Stromal cell of bone marrow (primary cell): ENCODE measurements at regions not wholly inside any gene's neighbourhood (a gene's known extent, or its start where the extent isn't known, plus 50 kb on each side); places are given as distances from the start of the nearest gene placed in this dataset.

Experiments used
- DNase-seq: peaks from one replicate; pipeline ENCODE4 v3.0.0-alpha.2; 2012; ENCODE audit warnings: low read depth

DNA sequence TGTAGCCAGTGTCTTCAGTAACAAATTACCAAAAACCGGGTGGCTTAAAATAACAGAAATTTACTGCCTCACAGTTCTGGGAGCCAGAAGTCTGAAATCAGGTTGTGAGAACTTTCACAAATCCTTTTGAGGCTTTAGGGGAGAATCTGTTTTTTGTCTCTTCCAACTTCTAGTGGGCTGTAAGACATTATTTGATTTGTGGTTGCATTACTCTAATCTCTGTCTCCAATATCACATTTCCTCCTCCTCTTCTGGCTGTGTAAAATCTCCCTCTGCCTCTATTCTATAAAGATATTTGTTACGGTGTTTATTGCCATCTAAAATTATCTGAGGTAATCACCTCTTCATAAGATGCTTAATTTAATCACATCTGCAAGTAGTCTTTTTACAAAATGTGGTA is 1039.6 kb upstream of the LRRN3 start:
- no peak for DNase-seq

DNA sequence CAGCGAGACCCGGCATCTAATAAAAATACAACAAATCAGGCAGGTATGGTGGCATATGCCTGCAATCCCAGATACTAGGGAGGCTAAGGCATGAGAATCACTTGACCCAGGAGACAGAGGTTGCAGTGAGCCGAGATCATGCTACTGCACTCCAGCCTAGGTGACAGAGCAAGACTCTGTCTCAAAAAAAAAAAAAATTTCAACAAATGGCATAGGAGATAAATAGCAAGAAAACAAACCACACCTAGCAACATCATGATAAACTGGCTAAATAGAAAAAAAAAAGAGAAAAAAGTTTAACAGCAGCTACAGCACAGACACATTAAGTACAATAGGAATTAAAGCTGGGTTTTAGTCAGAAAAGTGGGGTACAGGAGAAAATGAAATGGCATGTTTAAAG is 1034.6 kb upstream of the LRRN3 start:
- DNase-seq, result no peak

DNA sequence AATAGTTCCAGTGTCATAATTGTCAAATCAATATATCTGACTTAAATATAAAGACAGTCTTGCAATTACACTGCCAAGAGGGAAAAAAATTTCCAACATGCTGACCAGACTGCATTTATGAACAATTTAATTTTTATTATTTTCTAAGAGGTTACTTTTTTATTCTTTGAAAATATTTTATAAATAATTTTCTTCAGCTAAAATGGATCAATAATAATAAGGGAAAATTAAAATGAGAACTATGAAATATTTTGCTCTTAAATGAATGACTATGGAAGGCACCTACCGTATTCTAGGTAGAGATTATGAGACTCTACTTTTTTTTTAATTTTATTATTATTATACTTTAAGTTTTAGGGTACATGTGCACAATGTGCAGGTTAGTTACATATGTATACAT is 1032.5 kb upstream of the LRRN3 start:
- no peak for DNase-seq

- DNase-seq, result no peak
These were observed 1029.5 kb upstream of the LRRN3 start for GRCh38 chr7:110061387-110061786.

DNA sequence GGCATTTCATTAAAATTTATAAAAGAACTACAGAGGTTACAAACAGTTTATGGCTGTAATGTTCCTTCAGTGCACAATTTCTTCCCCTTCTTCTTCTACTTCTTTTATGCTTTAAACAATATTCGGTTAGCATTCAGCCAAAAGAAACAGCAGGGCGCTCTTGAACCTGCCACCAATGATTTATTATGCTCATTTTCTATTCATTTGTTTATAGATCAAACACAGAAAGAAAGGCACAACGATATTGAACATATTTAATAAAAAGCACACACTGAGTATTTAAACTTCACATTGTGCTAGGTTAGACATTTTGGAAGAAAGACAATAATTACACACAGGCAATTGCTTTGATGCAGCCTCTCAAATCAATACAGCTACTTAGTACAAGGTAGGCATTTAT is 1025.8 kb upstream of the LRRN3 start:
- no peak for DNase-seq

- no peak for DNase-seq
These were observed 1024.1 kb upstream of the LRRN3 start for GRCh38 chr7:110066843-110067242.

DNA sequence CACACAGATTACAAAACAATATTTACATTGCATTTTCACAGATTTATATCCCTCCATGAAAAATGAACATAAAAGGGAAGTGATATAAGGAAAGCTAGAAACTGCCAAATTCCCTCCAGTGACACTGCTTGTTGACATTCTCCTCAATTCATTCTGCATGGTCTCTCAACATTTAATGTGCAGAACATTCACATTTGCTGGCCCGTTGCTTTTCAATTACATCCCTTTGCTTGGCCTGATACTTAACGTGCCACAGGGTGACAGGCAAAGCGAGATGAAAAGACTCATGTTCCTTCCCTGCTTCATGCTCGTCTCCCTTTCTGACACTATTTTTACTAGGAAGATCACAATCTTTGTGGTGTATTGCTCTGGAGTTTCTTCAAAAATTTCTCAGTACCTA is 1019.7 kb upstream of the LRRN3 start:
- DNase-seq, result no peak

DNA sequence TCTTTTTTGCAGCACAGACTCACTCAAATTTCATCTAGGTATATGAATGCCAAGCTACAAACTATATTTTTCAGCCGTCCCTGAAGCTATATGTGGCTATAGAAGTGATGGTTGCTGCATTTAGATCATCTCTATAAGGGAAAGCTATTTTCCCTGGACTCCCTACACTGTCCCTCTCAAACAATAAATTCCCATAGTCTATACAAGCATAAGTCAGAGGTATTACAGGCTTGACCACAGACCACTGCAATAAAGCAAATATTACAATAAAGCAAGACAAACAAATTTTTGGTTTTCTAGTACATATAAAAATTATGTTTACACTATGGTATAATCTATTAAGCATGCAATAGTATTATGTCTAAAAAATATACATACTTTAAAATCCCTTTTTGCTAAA is 1015.5 kb upstream of the LRRN3 start:
- DNase-seq, result no peak

DNA sequence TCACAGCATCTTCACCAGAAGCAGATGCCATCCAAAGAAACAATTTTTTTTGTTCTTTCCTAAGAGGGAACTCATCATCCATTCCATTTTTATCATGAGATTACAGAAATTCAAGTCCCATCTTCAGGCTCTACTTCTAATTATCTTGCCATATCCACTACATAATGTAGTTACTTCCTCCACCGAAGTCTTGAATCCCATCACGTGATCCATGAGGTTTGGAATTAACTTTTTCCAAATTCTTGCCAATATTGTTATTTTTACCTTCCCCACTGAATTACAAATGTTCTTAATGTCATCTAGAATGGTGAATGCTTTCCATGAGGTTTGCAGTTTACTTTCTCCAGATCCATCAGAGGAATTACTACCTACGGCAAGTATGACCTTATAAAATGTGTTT is 1014.7 kb upstream of the LRRN3 start:
- DNase-seq, result no peak

GRCh38 chr7:110084181-110084807 is 1006.6 kb upstream of the LRRN3 start:
- DNase-seq, result no peak

DNA sequence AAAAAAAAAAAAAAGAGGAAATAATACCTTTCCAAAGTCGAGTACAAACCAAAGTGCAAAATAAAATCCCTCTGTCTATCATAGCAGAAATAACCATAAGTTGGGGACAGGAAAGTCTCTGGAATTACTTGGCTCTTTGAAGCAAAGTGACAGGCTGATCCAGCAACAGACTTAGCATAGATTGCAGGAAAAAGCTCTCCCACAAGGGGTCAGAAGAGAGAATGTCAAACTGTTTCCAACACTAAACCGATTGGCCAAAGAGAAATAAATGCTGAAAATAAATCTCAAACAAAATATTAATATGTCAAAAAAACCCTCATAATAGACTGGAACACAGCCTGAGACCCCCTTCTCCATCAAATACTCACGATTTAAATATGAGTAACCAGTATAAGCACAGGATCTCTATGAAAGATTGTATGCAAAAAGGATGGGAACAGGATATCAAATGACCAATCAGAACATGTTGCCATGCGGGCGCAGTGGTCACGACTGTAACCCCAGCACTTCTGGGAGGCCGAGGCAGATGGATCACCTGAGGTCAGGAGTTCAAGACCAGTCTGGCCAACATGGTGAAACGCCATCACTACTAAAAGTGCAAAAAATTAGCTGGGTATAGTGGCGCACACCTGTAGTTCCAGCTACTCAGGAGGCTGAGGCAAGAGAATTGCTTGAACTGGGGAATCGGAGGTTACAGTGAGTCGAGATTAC is 1000.7 kb upstream of the LRRN3 start:
- no peak for DNase-seq

GRCh38 chr7:110095372-110096052 is 995.4 kb upstream of the LRRN3 start:
- DNase-seq, result no peak

DNA sequence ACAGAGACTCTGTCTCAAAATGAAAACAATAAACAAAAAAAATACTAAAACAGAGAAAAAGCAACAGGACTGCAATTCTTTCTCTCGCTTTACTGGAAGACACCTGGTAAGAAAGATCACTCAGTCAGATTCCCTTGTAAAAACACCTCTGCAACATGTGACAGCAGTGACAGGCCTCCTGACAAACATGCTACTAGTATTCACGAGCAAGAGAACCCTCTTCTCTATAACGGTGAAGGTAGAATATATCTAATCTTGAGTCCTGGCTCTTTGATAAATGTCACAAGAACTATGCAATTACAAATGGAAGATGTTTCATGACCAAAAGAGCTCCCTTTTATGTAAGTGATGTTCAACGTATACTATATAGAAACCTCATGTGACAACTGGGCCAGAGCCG is 986.7 kb upstream of the LRRN3 start:
- DNase-seq, result no peak

GRCh38 chr7:110105307-110105706 is 985.6 kb upstream of the LRRN3 start:
- DNase-seq, result no peak

DNA sequence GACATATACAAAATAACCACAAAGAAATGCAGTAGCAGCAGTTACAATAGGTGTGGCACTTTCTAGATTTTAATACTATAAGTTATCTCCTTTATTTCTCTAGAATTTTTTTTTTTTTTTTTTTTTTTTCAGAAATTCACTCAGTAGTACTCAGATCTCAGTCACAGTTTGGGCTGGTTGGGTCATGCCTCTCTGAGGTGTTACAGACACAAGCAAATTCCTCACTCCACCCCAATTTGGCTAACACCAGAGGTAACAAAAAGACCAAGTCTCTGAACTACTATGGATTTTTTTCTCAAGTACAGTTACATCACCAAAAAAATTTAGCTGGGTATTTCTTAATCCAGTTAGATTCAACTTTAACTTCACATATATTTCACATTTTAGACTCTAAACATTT is 985.1 kb upstream of the LRRN3 start:
- no peak for DNase-seq

DNA sequence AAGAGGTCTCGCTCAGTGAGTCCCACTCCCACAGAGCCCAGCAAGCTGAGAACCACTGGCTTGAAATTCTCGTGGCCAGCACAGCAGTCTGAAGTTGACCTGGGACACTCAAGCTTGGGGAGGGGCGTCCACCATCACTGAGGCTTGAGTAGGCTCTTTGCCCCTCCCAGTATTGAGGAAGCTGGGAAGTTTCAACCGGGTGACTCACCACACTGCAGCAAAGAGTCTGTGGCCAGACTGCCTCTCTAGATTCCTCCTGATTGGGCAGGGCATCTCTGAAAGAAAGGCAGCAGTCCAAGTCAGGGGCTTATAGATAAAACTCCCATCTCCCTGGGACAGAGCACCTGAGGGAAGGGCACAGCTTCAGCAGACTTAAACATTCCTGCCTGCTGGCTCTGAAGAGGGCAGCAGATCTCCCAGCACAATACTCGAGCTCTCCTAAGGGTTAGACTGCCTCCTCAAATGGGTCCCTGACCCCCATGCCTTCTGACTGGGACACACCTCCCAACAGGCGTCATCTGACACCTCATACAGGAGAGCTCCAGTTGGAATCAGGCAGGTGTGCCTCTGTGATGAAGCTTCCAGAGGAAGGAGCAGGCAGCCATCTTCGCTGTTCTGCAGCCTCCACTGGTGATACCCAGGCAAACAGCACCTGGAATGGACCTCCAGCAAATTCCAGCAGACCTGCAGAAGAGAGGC is 970.9 kb upstream of the LRRN3 start:
- DNase-seq, result no peak

DNA sequence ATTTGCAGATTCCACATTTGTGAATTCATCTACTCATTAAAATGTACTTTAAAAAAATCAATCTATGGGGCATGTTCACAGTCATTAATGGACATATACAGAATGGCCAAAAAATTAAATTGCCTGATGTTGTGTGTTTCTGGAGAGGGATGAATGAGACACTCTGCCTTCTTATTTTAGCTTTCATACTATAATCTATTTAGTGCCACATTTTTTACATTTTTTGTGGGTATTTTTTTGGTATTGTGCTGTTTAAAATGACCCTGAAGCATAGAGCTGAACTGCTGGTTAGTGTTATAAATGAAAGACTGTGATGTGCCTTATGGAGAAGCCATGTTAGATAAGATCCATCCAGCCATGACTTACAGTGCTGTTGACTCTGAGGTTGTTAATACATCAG is 961.8 kb upstream of the LRRN3 start:
- DNase-seq, result no peak

GRCh38 chr7:110130669-110131068 is 960.3 kb upstream of the LRRN3 start:
- DNase-seq, result no peak

DNA sequence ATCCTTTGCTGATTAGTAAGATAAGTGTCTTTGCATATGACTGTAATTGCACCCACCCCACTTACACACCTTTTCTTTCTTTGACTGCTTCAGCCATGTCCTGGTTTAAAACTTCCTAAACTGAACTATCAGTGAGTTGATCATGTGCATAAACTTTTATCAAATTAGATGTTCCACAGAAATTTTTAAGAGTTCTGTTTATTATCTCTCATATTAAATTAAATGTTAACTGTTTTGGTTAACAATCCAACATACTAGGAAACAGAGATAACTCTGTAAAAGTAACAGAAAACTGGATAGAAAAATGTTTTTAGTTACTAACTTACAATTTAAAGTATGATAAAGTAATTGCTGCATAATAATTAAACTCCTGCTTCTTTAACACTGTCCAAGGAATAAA is 959.6 kb upstream of the LRRN3 start:
- no peak for DNase-seq

DNA sequence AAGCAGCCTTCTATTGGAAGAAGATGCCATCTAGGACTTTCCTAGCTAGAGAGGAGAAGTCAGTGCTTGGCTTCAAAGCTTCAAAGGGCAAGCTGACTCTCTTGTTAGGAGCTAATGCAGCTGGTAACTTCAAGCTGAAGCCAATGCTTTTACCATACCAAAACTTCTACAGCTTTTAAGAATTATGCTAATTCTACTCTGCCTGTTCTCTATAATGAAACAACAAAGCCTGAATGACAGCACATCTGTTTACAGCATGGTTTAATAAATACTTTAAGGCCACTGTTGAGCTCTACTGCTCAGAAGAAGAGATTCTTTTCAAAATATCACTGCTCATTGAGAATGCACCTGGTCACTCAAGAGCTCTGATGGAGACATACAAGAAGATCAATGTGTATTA is 951.9 kb upstream of the LRRN3 start:
- no peak for DNase-seq

GRCh38 chr7:110142939-110143526 is 947.9 kb upstream of the LRRN3 start:
- DNase-seq, result no peak

DNA sequence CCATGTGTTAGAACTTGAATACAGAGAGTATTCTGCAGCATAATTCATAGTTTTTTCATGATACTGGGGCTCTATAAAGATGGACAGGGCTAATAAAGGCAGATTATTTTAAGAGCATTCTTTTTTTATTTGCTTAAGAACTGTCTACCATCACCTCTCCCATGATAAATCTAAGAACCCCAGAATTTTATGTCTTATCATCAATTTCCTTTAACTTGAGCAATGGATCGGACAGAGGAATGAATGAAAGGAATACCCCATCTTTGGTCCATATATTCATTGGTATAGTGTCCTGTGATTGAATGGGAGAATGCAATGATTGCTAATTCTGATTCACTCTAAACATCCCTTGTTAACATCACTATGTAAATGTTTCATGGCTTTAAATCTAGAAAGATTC is 946.3 kb upstream of the LRRN3 start:
- no peak for DNase-seq

DNA sequence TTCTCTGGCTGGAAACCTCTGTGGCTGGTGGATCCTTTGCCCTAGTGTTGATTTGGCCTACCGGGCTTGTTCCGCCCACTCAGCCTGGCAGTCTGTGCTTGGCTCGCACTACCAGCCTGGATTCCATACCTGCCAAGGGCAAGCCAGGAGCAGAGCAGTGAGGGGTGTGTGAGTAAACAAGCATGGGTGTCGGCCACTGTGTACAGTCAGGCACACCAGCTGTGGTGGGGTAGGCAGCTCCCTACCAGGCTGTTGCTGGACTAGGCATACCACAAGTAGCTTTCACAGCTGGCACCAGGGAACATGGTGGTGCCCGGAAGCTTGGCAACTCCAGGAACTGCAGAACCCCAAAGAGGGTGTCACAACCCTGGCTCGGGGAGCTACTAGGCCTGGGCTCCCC is 942.9 kb upstream of the LRRN3 start:
- no peak for DNase-seq
